Dendritic cell treated with granulocyte-macrophage colony-stimulating factor and Interleukin-4, amounts not matched to agents 40 ng/mL and 50 ng/mL, for 4 days (primary cell): ENCODE measurements at regions not wholly inside any gene's neighbourhood (a gene's known extent, or its start where the extent isn't known, plus 50 kb on each side); places are given as distances from the start of the nearest gene placed in this dataset.

Experiments
- H3K27ac Mint-ChIP-seq: one replicate; pipeline ENCODE4 v1.8.0; 2022; ENCODE audit warnings: mild to moderate bottlenecking, mixed read lengths
- H3K27me3 Mint-ChIP-seq: one replicate; pipeline ENCODE4 v1.8.0; 2022; ENCODE audit warnings: mild to moderate bottlenecking, mixed read lengths
- H3K36me3 Mint-ChIP-seq: one replicate; pipeline ENCODE4 v1.8.0; 2022; ENCODE audit warnings: low read depth, mixed read lengths
- H3K4me1 Mint-ChIP-seq: one replicate; pipeline ENCODE4 v1.8.0; 2022; ENCODE audit warnings: low read depth, mixed read lengths
- H3K4me3 Mint-ChIP-seq: one replicate; pipeline ENCODE4 v1.8.0; 2022; ENCODE audit warnings: mild to moderate bottlenecking, moderate library complexity, mixed read lengths
- H3K9me3 Mint-ChIP-seq: one replicate; pipeline ENCODE4 v1.8.0; 2022; ENCODE audit warnings: mixed read lengths
- intact Hi-C: fragments of 100-400 bp; cut with micrococcal nuclease; formaldehyde crosslinking; loops from one replicate; pipeline ENCODE4 v1.15.0; 2022

DNA sequence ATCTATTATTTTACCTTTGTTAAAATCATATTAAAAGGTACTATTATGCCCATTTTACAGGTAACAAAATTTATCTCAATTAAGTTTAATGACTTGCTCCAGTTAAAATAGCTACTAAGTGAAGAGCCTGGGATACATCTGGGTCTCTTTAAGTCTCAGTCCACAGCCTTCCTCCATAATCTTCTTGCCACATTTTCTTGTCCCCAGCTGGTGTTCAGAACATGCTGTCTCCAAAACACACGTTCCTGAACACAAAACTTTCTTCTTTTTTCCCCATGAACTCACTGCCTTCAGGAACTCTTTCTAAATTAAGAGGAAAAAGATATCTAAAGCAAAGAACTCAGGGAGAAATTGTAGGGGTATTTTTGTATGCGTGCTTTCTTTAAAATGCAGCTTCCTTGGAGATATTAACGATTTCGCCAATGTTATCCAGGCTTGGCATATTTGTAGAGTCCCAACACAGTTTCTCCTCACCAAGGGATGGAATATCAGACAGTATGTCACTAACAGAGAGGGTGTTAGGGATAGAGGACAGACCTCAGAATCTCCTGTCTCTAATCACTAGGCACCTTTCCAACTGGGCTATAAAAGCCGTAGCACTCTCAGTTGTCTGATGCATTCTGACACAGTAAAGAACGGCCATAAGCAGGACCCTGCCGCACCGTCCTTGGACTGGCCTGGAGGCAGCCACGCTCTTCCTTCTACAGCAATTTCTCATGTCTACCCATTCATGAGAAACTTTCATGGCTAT lies 232.8 kb upstream of the BLID start:
- H3K27me3 Mint-ChIP-seq: no peaks in the 10 kb centered on the region
- no peaks in the 10 kb centered on the region for H3K9me3 Mint-ChIP-seq
- intact Hi-C loops: no loop called here
- no peak overlapping the region for H3K4me3 Mint-ChIP-seq
- no peak overlapping the region for H3K27ac Mint-ChIP-seq
- H3K4me1 Mint-ChIP-seq: no peaks in the 10 kb centered on the region
- no peaks in the 10 kb centered on the region for H3K36me3 Mint-ChIP-seq

DNA sequence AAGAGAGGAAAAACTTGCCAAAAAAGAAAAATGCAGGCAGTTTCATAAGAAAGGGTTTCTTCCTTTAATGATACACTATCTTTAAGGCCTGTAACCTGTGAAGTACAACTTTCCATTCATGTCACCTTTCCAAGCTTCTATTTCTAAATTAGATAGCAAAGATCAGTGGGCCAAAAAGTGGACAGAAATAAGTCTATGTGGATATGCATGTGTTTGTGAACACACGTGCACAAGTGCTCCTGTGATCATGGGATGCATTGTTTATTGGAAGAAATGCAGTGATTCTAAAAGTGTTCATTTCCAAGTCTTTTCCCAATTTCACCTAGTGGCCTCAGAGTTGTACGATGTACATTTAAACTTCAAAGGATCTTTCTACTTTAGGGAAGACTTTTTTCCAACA lies 230.0 kb upstream of the BLID start:
- Mint-ChIP-seq H3K36me3 (no peaks in the 10 kb centered on the region), H3K27ac (no peak overlapping the region), H3K9me3 (peaks cover 8% of the 10 kb centered on the region), H3K4me3 (no peak overlapping the region), H3K27me3 (no peaks in the 10 kb centered on the region), H3K4me1 (peaks cover 7% of the 10 kb centered on the region)
- intact Hi-C loops: no loop called here

DNA sequence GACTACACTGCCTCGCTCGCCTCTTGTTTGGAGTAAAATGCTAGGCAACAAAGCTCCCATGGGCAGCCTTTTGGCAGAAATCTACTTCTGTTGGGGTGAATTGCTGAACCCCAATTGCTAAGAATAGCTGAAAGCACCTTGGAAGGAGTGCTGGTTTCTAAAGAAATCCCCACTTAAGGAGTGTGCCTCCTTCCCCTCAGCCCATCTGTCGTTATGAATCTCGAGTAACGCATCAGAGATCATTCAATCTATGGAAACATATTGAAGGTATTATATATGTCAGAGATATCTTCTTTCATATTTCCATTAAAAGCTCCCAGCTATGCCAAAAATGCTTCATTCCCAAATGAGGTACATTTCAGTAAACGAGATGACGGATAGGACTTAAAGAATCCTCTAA lies 229.6 kb upstream of the BLID start:
- intact Hi-C loops: no loop called here
- Mint-ChIP-seq H3K27ac (no peak overlapping the region), H3K9me3 (peaks cover 8% of the 10 kb centered on the region), H3K27me3 (no peaks in the 10 kb centered on the region), H3K36me3 (no peaks in the 10 kb centered on the region), H3K4me3 (no peak overlapping the region), H3K4me1 (peaks cover 7% of the 10 kb centered on the region)

DNA sequence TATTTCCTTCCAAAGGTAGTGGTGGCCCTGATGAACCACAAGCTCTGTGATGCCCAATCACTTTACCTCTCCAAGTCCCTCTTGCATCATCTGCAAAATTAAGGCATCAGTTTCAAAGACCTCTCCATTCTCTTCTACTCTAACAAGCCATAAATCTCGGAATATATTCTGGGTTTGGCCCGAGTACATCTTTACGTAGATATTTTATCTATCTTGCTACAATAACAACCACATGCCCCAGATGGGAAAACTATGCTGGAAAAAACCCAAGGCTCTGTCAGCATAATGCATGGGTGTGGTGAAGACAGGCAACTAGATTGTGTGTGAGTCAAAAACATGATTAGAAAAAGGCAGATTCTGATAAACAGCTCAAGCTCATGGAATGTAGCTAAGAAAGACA lies 228.2 kb upstream of the BLID start:
- Mint-ChIP-seq H3K36me3 (no peaks in the 10 kb centered on the region), H3K27me3 (no peaks in the 10 kb centered on the region)
- intact Hi-C loops: no loop called here

DNA sequence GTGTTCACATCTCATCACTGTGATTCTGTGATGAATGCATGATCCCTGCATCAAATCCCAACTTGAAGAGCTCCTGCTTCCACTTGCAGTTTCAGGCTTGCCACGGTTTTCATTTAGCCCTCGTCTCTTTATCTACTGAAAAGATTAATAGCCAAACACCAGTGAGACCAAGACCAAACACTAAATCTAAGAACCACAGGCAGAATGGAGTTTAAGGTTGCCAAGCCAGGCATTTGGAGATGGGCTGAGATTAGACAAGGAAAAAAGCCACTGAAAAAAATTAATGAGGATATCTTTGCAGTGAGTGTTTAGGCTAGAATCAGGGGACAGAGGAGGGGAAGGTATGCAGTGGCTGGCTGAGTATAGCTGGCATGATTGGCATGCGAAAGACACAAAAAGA lies 227.2 kb upstream of the BLID start:
- Mint-ChIP-seq H3K27ac (no peak overlapping the region), H3K4me3 (no peak overlapping the region), H3K27me3 (no peaks in the 10 kb centered on the region), H3K9me3 (peaks cover 8% of the 10 kb centered on the region), H3K4me1 (peaks cover 7% of the 10 kb centered on the region), H3K36me3 (no peaks in the 10 kb centered on the region)
- intact Hi-C loops: no loop called here

More for the DNA sequence above, 228.2 kb upstream of the BLID start:
- Mint-ChIP-seq H3K27ac (no peak overlapping the region), H3K4me3 (no peak overlapping the region), H3K4me1 (peaks cover 7% of the 10 kb centered on the region), H3K9me3 (peaks cover 8% of the 10 kb centered on the region)

DNA sequence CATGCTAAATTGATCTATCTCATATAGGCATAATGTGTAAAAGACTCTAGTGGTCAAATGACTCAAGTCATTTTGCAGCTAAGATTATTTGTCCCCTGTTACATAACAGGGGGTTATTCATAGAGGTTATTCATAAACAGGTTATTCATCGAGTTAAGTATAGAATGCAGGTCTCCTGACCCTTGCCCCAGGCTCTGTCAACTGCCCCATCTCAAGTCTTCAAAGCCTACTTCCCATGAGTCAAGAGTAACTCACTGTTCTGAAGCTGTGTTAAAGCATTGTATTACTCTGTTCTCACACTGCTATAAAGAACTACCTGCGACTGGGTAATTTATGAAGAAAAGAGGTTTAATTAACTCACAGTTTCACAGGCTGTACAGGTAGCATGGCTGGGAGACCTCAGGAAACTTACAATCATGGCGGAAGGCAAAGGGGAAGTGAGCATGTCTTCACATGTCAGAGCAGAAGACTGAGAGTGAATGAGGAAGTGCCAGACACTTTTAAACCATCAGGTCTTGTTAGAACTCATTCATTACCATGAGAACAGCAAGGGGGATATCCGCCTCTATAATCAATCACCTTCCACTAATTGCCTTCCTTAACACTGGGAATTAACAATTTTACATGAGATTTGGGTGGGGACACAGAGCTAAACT lies 226.2 kb upstream of the BLID start:
- H3K4me1 Mint-ChIP-seq: peaks cover 7% of the 10 kb centered on the region
- no peaks in the 10 kb centered on the region for H3K36me3 Mint-ChIP-seq
- H3K4me3 Mint-ChIP-seq: no peak overlapping the region
- H3K9me3 Mint-ChIP-seq: peaks cover 8% of the 10 kb centered on the region
- H3K27ac Mint-ChIP-seq: no peak overlapping the region
- intact Hi-C loops: no loop called here
- no peaks in the 10 kb centered on the region for H3K27me3 Mint-ChIP-seq

DNA sequence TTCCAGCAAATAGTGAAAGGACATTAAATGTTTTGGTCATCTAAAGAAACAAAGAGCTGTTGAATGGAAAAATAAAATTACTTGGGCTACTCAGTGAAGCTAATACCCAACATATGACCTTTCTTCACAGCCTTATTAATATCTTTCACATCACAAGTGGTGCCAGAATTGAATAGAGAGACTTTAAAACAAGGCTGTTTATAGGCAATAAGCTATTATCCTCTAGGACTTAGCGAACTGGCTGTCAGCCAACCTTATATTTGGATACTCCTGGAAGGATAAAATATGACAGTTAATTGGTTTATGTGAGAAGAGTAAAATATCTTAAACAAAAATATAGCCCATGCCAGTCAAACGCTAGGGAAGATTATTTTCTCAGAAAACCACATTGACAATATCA lies 225.5 kb upstream of the BLID start:
- intact Hi-C loops: no loop called here
- Mint-ChIP-seq H3K4me1 (peaks cover 7% of the 10 kb centered on the region), H3K27me3 (no peaks in the 10 kb centered on the region), H3K4me3 (no peak overlapping the region), H3K36me3 (no peaks in the 10 kb centered on the region), H3K27ac (no peak overlapping the region), H3K9me3 (peaks cover 8% of the 10 kb centered on the region)

DNA sequence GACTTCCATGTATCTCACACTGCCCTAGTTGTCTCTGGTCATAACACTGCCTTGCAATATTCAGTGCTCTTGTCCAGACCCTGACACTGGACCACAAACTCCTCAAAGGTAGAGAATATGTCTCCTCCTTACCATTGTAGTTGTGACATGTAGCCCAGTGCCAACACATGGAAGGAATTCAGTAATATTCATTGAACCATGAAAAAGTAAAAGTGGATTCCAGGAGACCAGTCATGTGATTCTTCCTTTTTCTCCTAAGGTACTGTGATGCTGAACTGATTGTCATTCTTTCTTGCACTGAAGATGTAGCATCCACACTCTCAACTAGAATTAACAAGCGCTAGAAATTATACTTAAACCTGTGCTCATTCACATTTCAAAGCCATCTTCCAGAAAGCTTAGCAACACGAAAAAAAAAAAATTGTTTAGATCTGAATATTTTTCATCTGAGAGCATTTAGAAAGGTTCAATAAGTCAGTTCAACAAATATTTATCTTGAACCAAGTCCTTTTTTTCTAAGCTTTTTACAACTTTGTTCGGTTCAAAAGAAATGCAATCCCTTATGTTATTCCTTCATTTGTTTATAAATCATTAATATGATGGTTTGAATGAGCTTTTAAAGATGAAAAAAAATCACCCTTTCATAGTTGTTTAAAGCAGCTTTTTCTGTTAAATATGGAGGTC lies 224.7 kb upstream of the BLID start:
- Mint-ChIP-seq H3K9me3 (peaks cover 8% of the 10 kb centered on the region), H3K4me1 (peaks cover 7% of the 10 kb centered on the region), H3K27ac (no peak overlapping the region), H3K36me3 (no peaks in the 10 kb centered on the region), H3K27me3 (no peaks in the 10 kb centered on the region), H3K4me3 (no peak overlapping the region)
- intact Hi-C loops: no loop called here

DNA sequence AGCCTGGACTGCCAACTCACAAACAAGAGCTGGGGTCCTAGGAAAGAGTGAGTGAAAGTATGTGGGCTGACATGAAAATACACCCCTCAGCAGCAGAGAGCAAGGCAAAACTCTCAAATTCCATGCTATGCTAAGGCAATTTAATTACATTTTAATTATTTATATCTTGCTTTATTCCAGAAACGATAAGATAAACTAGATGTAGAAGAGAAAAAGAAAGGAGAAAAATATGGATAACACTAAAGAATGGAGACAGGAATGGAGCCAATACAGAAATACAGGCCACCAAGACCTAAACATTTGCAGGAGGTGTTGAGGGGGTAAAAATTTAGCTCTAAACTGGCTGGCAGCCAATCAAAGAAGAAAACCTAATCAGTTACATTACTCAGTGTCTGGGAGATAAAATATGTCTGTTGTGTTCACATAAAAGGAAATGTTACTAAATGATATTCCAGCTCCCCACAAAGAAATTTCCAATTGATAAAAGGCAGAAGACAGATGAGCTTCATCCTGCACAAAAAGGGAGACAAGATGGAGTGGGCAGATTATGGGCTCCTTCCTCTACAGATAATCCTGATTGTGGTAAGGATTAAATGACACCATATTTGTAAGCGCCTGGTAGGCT lies 223.5 kb upstream of the BLID start:
- peaks cover 7% of the 10 kb centered on the region for H3K4me1 Mint-ChIP-seq
- H3K4me3 Mint-ChIP-seq: no peak overlapping the region
- no peaks in the 10 kb centered on the region for H3K27me3 Mint-ChIP-seq
- no peak overlapping the region for H3K27ac Mint-ChIP-seq
- no peaks in the 10 kb centered on the region for H3K36me3 Mint-ChIP-seq
- peaks cover 8% of the 10 kb centered on the region for H3K9me3 Mint-ChIP-seq
- intact Hi-C loops: no loop called here

DNA sequence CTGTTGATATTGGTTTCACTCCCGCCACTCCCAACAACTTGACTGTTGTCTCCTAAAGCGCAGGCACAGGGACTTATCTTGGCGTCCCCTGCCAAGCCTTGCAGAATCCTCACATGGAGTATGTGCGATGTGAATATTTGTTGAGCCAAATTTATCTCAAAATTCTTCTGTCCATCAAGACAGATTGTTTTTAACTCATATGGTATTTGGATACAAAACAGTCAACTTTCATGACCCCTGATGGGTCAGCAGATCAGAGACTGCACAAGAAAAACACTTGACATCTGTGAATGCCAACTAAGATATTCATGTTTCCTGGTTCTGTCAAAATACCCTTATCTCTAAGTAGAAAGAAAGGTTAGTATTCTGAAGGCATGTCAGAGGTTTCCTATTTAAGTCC lies 221.7 kb upstream of the BLID start:
- Mint-ChIP-seq H3K27ac (no peak overlapping the region), H3K27me3 (no peaks in the 10 kb centered on the region), H3K9me3 (peaks cover 8% of the 10 kb centered on the region), H3K4me3 (no peak overlapping the region), H3K36me3 (no peaks in the 10 kb centered on the region), H3K4me1 (peaks cover 6% of the 10 kb centered on the region)
- intact Hi-C loops: no loop called here

DNA sequence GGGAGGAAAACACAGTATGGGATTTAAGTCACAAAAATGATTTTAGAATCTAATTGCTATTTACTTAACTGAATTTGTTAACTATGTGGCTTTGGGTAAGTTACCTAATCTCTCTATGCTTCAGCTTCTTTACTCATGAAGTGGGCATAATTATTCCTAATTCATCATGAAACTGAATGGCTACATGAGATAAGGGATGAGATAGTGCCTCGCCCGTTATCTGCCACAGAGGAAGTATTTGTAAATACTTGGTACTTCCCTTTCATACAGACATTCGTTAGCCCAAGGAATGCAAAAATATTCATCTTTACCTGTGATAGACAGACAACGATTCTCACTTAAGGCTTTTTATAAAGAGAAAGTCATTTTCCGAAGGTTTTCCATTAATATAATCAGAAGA lies 221.2 kb upstream of the BLID start:
- H3K27me3 Mint-ChIP-seq: no peaks in the 10 kb centered on the region
- H3K9me3 Mint-ChIP-seq: peaks cover 3% of the 10 kb centered on the region
- no peaks in the 10 kb centered on the region for H3K36me3 Mint-ChIP-seq
- peaks cover 1% of the 10 kb centered on the region for H3K4me1 Mint-ChIP-seq
- no peak overlapping the region for H3K4me3 Mint-ChIP-seq
- H3K27ac Mint-ChIP-seq: no peak overlapping the region
- intact Hi-C loops: no loop called here

DNA sequence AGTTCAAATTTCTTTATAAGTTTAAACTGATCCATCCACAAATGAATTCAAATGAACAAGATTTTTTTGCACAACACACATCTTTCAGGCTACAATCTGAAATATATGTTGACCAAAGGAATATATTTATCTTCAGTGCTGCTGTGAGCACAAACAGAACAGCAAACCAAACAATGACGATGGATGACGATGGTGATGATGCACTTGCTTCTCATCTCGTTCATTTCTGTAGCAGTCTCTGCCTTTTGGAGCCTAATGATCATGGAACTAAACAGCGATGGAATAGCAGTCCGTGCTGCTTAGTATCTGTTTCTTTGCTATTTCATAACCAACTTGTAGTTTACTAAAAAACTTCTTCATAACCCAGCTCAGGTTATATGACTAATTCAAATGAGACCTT lies 220.7 kb upstream of the BLID start:
- intact Hi-C loops: no loop called here
- no peaks in the 10 kb centered on the region for H3K9me3 Mint-ChIP-seq
- no peak overlapping the region for H3K4me3 Mint-ChIP-seq
- H3K27ac Mint-ChIP-seq: no peak overlapping the region
- no peaks in the 10 kb centered on the region for H3K4me1 Mint-ChIP-seq
- H3K36me3 Mint-ChIP-seq: no peaks in the 10 kb centered on the region
- H3K27me3 Mint-ChIP-seq: no peaks in the 10 kb centered on the region

DNA sequence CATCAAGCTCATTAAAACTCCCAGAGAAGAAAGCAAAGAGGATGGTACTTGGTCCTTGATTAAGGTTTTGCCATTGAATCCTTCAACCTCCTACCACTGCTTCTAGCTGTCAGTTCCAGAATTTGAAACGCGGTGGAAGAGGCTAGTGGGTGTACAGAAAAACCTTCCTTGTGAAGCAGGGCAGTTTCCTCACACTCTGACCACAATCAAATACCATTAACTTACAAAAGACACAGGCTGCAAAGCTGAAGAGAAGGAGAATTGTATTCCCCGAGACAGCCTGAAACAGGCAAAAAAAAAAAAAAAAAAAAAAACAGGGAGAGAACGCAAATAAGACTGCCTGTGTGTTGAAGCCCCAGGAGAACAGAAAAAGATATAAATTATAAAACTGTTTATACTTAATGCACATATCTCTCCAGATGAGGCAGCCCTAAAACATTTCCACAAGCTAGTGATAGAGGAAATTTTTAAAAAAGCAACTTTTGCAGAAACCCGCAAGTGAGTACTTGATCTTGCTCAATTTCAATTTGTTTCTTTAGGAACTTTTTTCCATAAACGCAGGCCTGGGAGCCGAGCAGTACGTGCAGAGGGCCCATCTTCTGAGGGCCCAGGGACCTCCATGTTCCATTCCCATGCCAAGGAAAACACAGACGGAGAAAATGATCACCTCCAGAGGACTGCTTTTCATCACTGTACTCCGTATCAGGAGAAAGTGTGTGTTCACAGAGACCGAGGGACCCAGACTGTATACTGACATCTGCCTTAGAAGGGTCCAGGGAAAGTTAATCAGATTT lies 218.7 kb upstream of the BLID start:
- H3K36me3 Mint-ChIP-seq: no peaks in the 10 kb centered on the region
- no peak overlapping the region for H3K27ac Mint-ChIP-seq
- H3K27me3 Mint-ChIP-seq: no peaks in the 10 kb centered on the region
- intact Hi-C loops: no loop called here
- H3K4me3 Mint-ChIP-seq: no peak overlapping the region
- peaks cover 6% of the 10 kb centered on the region for H3K4me1 Mint-ChIP-seq
- no peaks in the 10 kb centered on the region for H3K9me3 Mint-ChIP-seq
